Thyroid gland (tissue), 4 donors: ENCODE measurements at regions not wholly inside any gene's neighbourhood (a gene's known extent, or its start where the extent isn't known, plus 50 kb on each side); places are given as distances from the start of the nearest gene placed in this dataset.

Experiments
- DNase-seq, 2 donors: peaks; one replicate each; pipeline ENCODE4 v3.0.0-alpha.2; 2019
- H3K27ac ChIP-seq, 3 donors: fragments of 200-600 bp; sonication (generic); 1 replicate in 2 of 3; 2 replicates in 1 of 3; pipeline ENCODE4 v1.5.1; 2016 to 2019; ENCODE audit warnings: mild to moderate bottlenecking in 1 of 3, moderate library complexity in 1 of 3
- H3K27me3 ChIP-seq: fragments of 200-600 bp; sonication (generic); one replicate; pipeline ENCODE4 v1.5.1; 2019
- H3K36me3 ChIP-seq, 2 donors: fragments of 200-600 bp; sonication (generic); one replicate each; pipeline ENCODE4 v1.5.1; 2016 to 2019
- H3K4me1 ChIP-seq, 2 donors: fragments of 200-600 bp; sonication (generic); one replicate each; pipeline ENCODE4 v1.5.1; 2017 to 2019
- H3K4me3 ChIP-seq, 3 donors: fragments of 200-600 bp; sonication (generic); replicated peaks in 1 of 3; 1 replicate in 2 of 3; 2 replicates in 1 of 3; pipeline ENCODE4 v1.5.1; 2016; ENCODE audit warnings: mild to moderate bottlenecking in 1 of 3
- H3K9me3 ChIP-seq: fragments of 200-600 bp; sonication (generic); one replicate; pipeline ENCODE4 v1.5.1; 2017
- CTCF ChIP-seq, 6 experiments: fragments of 200-600 bp in 3 of 6; fragments of 450-650 bp in 3 of 6; sonication (generic) in 3 of 6; IDR thresholded peaks; one replicate each; pipeline ENCODE4 v1.5.1; 2016 to 2019; ENCODE audit warnings: antibody characterized with exemption in 6 of 6, mild to moderate bottlenecking in 2 of 6, inconsistent platforms in 1 of 6, moderate library complexity in 1 of 6
- POLR2A ChIP-seq, 2 donors: fragments of 450-650 bp; IDR thresholded peaks; one replicate each; pipeline ENCODE4 v1.6.1; 2017; ENCODE audit warnings: antibody characterized with exemption in 2 of 2, mild to moderate bottlenecking in 2 of 2, moderate library complexity in 1 of 2
- WGBS, 2 donors: methylation state at CpG; one replicate each; pipeline ENCODE4 v1.1.5; 2017; 5-methylcytosine and 5-hydroxymethylcytosine counted together
- intact Hi-C: fragments of 100-400 bp; cut with DNase I; formaldehyde crosslinking; loops from one replicate; pipeline ENCODE4 v1.15.1; 2023

- no peaks in the 10 kb centered on the region for H3K9me3 ChIP-seq
- no peaks in the 10 kb centered on the region for H3K4me1 ChIP-seq
- TF ChIP-seq POLR2A (IDR thresholded peaks at IDR 0.05) (no peak), CTCF (IDR thresholded peaks at IDR 0.05) (no peak)
- 96 to 98% methylated on average over 2 of the region's 2 CpGs for WGBS, 2 donors
- no peak overlapping the region for H3K27ac ChIP-seq
- no peaks in the 10 kb centered on the region for H3K36me3 ChIP-seq
- no peak for DNase-seq
- intact Hi-C loops: no loop called here
- H3K27me3 ChIP-seq: no peaks in the 10 kb centered on the region
- no peak overlapping the region for H3K4me3 ChIP-seq
Measured at GRCh38 chr6:112785408-112785807, 438.3 kb downstream of the RFPL4B start.

- WGBS, 2 donors: 93 to 94% methylated on average over 2 of the region's 2 CpGs
Measured at GRCh38 chr6:112786801-112787200, 439.7 kb downstream of the RFPL4B start.

GRCh38 chr6:112787371-112787770 is 440.2 kb downstream of the RFPL4B start:
- WGBS, 2 donors: 80 to 90% methylated on average over 6 of the region's 6 CpGs
- no peaks in the 10 kb centered on the region for H3K27me3 ChIP-seq
- no peak overlapping the region for H3K4me3 ChIP-seq
- no peaks in the 10 kb centered on the region for H3K9me3 ChIP-seq
- no peaks in the 10 kb centered on the region for H3K36me3 ChIP-seq
- DNase-seq: no peak
- intact Hi-C loops: no loop called here
- no peak overlapping the region for H3K27ac ChIP-seq
- no peaks in the 10 kb centered on the region for H3K4me1 ChIP-seq
- TF ChIP-seq POLR2A (IDR thresholded peaks at IDR 0.05): no peak
- TF ChIP-seq CTCF (IDR thresholded peaks at IDR 0.05): no peak

More at GRCh38 chr6:112786801-112787200, 439.7 kb downstream of the RFPL4B start:
- Histone ChIP-seq H3K27ac (no peak overlapping the region), H3K4me3 (no peak overlapping the region), H3K27me3 (no peaks in the 10 kb centered on the region), H3K36me3 (no peaks in the 10 kb centered on the region), H3K9me3 (no peaks in the 10 kb centered on the region), H3K4me1 (no peaks in the 10 kb centered on the region)
- TF ChIP-seq CTCF (IDR thresholded peaks at IDR 0.05) (no peak), POLR2A (IDR thresholded peaks at IDR 0.05) (no peak)
- intact Hi-C loops: no loop called here
- no peak for DNase-seq

- no peaks in the 10 kb centered on the region for H3K4me1 ChIP-seq
- no peak overlapping the region for H3K4me3 ChIP-seq
- H3K9me3 ChIP-seq: no peaks in the 10 kb centered on the region
- H3K27ac ChIP-seq: no peak overlapping the region
- no peak for DNase-seq
- no peak for TF ChIP-seq POLR2A (IDR thresholded peaks at IDR 0.05)
- intact Hi-C loops: no loop called here
- no peaks in the 10 kb centered on the region for H3K36me3 ChIP-seq
- no peaks in the 10 kb centered on the region for H3K27me3 ChIP-seq
- WGBS, 2 donors: 91 to 95% methylated on average over 1 of the region's 1 CpG
Measured at GRCh38 chr6:112795316-112795715, 448.2 kb downstream of the RFPL4B start.

GRCh38 chr6:112796712-112797111 is 449.6 kb downstream of the RFPL4B start:
- no peak overlapping the region for H3K27ac ChIP-seq
- no peaks in the 10 kb centered on the region for H3K4me1 ChIP-seq
- H3K9me3 ChIP-seq: no peaks in the 10 kb centered on the region
- 92 to 100% methylated on average over 1 of the region's 1 CpG for whole genome bisulfite sequencing, 2 donors
- intact Hi-C loops: no loop called here
- no peak for TF ChIP-seq POLR2A (IDR thresholded peaks at IDR 0.05)
- no peak for TF ChIP-seq CTCF (IDR thresholded peaks at IDR 0.05)
- H3K36me3 ChIP-seq: no peaks in the 10 kb centered on the region
- H3K4me3 ChIP-seq: no peak overlapping the region
- no peaks in the 10 kb centered on the region for H3K27me3 ChIP-seq
- no peak for DNase-seq

GRCh38 chr6:112799889-112800288 is 452.8 kb downstream of the RFPL4B start:
- H3K27ac ChIP-seq: no peak overlapping the region
- no peaks in the 10 kb centered on the region for H3K36me3 ChIP-seq
- no peaks in the 10 kb centered on the region for H3K27me3 ChIP-seq
- H3K4me3 ChIP-seq: no peak overlapping the region
- intact Hi-C loops: no loop called here
- no peak for DNase-seq
- 93 to 96% methylated on average over 1 of the region's 1 CpG for WGBS, 2 donors
- H3K9me3 ChIP-seq: no peaks in the 10 kb centered on the region
- TF ChIP-seq POLR2A (IDR thresholded peaks at IDR 0.05) (no peak), CTCF (IDR thresholded peaks at IDR 0.05) (no peak)
- no peaks in the 10 kb centered on the region for H3K4me1 ChIP-seq
